GM21737 (cell line): ENCODE measurements at regions not wholly inside any gene's neighbourhood (a gene's known extent, or its start where the extent isn't known, plus 50 kb on each side); places are given as distances from the start of the nearest gene placed in this dataset.

ENCODE experiments used
- ATAC-seq: cut with Tn5 transposase; IDR thresholded peaks from one replicate; pipeline ENCODE4 v1.9.1; 2021; ENCODE audit warnings: mild to moderate bottlenecking, moderate library complexity; ENCODE audit not compliant: unreplicated experiment

DNA sequence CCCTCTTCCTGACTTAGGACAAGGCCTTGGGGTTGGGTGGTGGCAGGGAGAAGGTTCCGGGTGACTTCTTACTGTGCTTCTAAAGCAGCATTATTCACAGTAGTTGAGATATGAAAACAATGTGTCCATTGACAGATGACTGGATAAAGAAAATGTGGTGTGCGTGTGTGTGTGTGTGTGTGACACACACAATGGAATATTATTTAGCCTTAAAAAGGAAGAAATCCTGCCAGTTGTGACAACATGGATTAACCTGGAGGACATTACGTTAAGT, 128.1 kb upstream of the RASGRP1 start:
- no peak for ATAC-seq

DNA sequence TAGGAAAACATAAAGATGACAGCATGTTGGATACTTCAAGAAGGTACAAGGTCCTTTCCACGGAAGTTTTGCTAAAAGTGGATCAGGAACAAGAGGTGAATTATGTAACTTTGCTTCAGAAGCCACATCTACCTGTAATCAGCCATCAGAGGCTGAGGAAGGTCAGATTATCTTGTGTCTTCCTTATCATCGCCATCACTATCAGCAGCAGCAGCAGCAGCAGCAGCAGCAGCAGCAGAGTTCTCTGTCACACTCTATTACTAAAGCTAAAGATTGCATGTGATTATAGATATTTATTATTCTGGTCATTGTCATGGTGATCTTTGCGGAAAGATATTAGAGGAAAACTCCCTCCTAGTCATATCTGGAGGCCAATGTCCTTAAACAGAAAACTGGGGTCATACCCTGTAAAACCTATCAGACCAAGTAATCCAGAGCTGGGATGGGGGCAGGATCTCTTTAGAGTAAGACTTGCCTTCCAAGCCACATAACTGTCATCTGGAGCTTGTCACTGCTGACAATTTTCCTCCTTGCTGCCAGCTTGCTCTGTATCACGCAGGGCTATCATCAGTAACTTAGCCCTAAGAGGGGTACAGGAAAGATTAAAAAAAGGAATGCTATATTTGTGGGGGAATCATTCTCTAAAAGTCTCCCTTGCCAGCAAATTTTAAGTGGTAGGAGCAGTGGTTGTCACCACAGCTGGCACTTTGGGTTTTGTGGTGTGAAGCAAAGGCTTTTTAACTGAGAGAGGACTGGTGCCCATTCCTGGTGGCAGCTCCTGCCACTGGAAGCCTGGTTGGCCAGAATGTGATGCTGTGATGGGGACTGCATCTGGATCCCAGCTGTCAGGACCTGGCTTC, 130.9 kb upstream of the RASGRP1 start:
- no peak for ATAC-seq

- ATAC-seq: peak; percentile 70
These were observed 131.6 kb upstream of the RASGRP1 start for GRCh38 chr15:38696109-38696727.

DNA sequence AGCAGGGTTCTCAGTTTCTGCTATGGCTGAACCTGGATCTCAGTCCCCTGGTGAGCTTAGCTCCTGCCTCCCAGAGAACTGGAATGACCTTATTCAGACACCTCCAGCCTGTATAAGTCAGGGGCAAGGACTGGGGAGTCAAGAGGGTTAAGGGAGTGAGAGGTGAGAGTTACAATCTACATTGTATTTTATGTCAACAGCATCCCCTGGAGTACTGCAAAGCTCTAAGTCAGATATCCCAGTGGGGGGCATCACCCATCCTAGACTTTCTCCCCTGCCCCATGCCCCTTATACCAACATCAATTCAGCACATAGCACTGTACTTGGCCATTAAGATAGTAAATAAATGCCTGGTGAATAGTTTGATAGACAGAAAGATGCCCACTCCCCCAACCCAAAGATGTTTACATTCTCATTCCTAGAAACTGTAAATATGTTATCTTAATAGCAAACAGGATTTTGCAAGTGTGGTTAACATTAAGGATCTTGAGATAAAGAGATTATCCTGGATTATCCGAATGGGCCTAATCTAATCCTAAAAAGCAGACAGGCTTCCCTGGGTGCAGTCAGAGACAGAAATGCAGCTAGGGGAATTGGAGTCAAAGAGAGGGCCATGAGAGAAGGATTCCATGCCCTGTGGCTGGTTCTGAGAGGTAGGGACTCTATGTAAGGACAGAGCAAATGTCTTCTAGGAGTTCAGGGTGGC, 132.3 kb upstream of the RASGRP1 start:
- ATAC-seq: no peak

GRCh38 chr15:38698254-38698653, 133.6 kb upstream of the RASGRP1 start:
- ATAC-seq: no peak

DNA sequence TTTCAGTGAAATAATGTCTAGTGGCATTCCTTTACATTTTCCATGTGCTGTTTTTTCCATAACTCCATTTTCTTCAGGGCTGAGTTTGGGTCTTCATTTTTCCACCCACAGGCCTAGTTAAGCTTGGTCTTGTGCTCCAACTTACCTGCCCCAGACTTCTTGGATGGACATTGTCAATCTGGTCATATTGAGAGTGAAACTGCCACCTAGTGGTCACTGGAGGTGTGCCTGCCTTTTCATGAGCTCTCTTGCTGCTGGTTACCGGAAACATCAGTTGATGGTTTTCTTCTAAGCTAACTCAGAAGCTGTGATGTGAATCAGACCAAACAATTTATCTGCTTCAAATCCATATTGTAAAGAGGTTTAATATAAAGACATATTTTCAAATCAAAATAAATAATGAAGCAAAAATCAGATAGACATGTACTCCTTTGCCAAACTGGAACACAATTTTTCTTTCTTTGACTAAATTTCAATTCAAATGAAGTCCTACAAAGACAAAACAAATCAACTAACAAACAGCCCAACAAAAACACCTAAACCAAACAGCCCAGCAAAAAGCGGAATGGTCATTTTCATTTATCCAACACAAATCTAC, 135.1 kb upstream of the RASGRP1 start:
- no peak for ATAC-seq

GRCh38 chr15:38701149-38701548, 136.5 kb upstream of the RASGRP1 start:
- ATAC-seq: no peak

DNA sequence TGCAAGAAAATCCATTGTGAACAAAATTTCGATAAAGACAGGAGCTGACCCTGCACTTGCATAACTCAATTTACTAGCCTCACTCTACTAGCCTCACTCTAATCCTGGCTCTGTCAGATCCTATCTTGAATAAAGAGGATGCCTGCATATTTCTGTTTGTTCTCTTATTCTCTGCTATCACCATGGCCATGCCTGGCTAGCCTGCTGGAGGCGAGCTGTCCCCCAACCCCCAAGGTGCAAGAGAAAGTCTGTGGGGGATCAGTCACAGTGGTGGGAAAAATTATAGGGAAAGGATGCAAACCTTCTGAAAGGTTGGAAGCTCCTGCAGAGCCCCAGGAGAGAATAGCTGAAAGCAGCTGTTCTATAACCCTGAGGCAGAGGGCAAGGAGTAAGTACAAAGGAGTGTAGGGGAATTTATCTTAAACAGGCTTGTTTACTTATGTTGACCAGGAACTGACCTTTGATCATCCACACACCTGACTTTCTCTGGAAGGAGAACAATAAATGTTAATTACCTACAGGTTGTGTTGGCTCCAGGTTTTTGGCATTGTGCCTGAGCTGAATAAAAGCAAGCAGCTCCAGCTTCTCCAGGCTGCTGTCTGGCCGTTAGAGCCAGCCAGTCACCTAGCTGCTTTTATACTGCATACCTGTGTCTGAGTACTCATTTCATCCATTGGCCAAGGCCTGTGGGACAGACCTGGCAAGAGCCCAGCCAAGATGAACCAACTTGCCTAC, 137.7 kb upstream of the RASGRP1 start:
- ATAC-seq: no peak

DNA sequence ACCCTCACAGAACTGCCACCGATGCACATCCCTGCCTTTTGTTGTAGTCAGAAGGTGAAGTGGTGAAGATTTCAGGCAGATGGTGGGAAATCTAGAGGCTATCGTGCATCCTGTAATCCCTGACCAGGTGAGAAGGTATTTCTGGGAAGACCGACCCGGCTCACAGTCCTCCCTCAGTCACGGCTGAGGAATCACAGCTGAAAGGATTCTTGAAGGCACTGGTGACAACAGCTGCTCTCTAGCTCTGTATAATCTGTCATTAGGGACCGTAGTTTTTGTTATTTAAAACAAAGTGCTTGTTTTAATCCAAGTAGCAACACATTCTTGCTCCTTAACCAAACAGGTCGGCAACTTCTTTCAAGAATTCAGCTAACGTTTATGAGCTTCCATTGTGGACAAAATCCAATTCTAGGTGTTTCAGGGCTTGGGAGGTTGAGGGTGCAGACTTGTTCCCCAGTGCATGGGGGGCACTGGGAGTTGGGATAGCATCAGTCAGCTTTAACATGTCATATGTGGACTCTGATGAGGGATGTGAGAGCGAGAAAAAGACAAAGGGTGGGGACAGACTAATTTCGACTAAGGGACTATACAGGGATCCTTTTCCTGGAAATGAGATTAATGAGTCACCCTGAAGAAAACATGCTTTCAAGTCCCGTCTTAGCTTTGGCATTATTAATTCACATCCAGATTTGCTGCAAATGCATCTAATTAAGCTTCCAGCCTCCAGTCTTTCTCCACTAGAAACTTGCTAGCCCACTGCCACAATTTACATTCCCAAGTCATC, 141.0 kb upstream of the RASGRP1 start:
- no peak for ATAC-seq

GRCh38 chr15:38706956-38707355, 142.3 kb upstream of the RASGRP1 start:
- no peak for ATAC-seq

DNA sequence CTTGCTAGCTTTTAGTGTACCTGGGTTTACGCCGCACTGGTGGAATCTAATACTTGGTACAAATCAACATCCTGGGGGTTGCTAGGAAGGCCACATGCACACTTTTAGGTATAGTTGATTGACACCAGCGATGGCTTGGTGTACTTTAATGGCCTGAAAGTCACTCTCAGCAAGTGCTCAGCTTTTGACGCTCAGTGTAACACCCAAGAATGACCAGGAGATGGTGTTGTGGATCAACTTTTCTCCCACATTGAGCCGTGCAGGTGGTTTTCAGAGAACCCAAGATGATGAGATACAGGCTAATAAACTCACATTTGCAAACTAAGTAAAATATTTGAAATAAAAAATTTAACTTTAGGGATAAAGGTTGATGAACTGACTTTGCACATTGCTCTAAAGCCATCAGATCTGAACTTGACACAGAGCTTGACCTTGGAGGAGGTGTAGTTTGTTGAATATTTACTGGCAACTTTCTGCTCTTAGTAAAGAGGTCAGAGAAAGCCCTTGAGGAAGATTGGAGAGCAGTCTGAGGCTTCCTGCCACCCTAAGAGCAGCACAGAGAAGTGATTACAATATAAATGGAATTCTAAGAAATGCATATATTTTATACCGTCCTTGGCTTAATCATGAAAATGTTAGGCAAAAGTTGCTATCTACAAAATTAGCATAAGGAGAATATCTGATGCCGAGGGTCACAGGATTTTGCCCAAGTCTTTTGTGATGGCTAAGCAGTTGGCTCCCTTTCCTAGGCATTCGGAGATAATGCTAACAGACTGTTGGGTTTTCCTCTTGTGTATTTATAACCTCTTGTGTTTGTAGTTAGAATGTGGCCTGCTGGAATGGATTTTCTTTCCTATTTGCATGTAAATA, 143.4 kb upstream of the RASGRP1 start:
- ATAC-seq: peak; percentile 64

DNA sequence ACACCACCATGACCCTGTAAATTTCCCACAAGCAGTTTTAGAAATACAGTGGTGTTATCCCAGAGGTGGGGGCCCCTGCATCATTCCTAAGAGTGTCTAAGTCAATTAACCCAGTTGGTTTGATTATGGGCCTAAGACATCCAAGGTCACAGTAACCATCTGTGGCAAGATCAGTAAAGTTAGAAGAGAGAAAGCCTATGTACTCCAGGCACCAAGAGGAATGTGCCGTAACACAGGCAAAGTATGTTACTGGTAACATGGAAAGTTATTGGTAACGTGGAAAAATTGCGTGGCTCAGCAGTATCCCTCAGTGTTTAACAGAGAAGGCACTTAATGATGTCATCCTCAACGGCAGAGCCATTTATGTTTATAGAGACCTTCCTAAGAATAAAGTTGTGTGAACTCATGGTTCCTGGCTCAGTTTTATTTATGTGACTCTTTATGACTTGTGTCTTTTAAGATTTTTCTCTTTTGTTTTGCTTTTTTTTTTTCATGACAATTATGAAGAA, 144.1 kb upstream of the RASGRP1 start:
- ATAC-seq: no peak

- no peak for ATAC-seq
These were observed 144.6 kb upstream of the RASGRP1 start for GRCh38 chr15:38709196-38709595.

DNA sequence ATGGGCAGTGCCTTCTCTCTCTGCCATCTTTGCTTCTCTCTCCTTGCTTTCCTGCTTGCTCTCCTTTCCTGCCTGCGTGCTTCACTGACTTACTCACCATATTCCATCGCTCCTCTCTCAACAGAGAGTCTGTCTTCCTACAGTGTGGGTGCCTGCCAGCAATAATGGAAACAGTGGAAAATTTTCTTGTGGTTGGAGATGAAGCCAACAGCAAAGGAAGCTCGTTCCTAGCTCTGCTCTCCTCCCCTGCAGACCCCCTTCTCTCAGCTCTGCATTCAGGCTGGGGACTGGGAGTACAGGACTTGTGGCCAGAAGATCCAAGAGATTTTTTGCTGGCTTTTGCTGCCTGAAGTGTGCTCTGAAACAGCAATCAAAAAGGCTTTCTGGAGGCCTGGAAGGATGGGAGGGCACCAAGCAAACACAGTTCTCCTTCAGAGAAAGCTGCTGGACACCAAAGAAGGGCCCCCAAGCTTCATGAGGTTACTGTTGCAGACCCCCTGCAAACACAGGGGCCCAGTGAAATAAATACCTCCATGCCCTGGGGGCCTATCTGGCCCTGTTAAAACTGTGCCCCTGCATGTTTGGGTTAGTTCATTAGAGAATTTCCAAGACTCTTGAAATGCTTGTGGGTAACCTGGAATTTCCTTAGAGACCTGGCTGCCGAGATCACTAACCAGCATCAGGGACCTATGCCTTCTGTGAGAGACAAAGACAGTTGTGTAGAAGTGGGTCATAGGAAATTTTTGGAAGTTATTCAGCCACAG, 149.9 kb upstream of the RASGRP1 start:
- no peak for ATAC-seq

DNA sequence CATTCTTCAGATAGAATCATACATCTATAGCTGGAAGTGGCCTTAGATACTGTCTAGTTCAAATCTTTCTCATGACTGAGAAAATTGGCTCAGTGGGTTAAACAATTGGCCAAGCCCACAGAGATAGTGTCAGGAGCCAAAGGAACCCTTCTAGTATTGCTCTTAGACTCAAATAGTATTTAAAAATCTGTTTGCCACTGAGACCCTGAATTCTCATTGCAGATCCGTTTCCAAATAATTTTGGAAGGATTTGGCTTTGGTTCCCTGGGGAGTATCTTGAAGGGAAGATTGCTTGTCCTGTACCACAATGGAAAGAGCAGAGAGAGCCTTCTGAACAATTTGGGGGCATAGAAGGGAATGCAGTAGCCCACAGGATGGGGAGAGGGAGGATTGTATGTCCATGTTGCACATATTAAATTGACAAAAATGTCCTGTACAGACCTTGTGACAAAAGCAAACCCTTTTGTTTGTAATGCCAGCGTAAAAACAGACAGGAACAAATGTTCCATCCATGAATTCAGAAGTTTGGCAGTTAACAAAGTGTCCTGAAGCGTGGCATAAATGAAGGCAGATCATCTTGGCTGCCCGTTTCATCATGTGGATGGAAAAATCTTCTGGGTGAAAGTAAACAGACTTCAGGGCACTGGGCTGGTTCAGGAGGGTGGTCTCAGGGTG, 156.4 kb upstream of the RASGRP1 start:
- no peak for ATAC-seq

- no peak for ATAC-seq
These were observed 156.9 kb upstream of the RASGRP1 start for GRCh38 chr15:38721568-38721945.

DNA sequence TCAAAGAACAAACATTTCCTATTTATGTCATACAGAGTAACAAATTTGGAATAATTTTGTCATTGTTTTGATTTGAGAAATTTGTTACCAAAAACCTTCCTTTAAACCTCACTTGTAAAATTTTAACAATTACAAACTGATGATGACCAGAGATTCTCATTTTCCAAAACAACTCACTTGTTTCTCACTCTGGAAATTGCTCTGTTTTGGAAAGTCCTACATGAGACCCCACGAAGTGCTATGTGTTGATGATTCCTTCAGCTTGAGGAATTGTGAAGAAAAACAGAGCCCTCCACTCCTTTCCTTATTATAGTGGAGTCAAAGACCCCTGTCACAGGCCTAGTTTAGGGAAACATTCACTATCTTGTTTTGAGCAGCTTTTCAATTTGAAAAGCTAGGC, 157.6 kb upstream of the RASGRP1 start:
- no peak for ATAC-seq

GRCh38 chr15:38724827-38725226, 160.2 kb upstream of the RASGRP1 start:
- no peak for ATAC-seq
